ENCODE measurements at regions not wholly inside any gene's neighbourhood (a gene's known extent, or its start where the extent isn't known, plus 50 kb on each side); places are given as distances from the start of the nearest gene placed in this dataset.

DNA sequence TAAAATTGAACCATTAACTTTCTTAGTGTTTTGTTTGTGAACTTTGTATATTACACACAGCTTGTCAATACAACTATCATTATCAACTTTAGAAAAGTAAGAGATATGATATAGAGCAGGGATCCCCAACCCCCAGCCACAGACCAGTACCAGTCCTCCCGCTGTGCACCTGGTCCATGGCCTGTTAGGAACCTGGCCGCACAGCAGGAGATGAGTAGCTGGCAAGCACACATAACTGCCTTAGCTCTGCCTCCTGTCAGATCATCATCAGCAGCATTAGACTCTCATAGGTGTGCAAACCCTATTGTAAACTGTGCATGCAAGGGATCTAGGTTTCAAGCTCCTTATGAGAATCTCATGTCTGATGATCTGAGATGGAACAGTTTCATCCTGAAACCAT, 491.0 kb upstream of the NXPH2 start:
- Histone ChIP-seq H3K27ac (ENCODE audit: low read depth in 1 of 3, low read length in 2 of 3) (no peak overlapping the region), H3K36me3 (ENCODE audit: control insufficient read depth in 3 of 3, insufficient read depth in 2 of 3, low read depth in 1 of 3, low read length in 3 of 3) (no peaks in the 10 kb centered on the region), H3K4me3 (ENCODE audit: low read depth in 1 of 3, low read length in 3 of 3) (no peak overlapping the region), H3K4me1 (ENCODE audit: control insufficient read depth in 3 of 3, insufficient read depth in 2 of 3, low read depth in 1 of 3, low read length in 2 of 3) (no peaks in the 10 kb centered on the region), H3K27me3 (ENCODE audit: control insufficient read depth in 3 of 3, insufficient read depth in 3 of 3, low read length in 3 of 3) (no peaks in the 10 kb centered on the region), H3K9me3 (ENCODE audit: control insufficient read depth in 2 of 2, insufficient read depth in 1 of 2, low read depth in 1 of 2, low read length in 1 of 2) (no peaks in the 10 kb centered on the region)
- DNase-seq (no peak), FAIRE-seq (no peak)
- 86 to 92% (median 88%) methylated on average over 2 of the region's 2 CpGs for WGBS, 3 donors

DNA sequence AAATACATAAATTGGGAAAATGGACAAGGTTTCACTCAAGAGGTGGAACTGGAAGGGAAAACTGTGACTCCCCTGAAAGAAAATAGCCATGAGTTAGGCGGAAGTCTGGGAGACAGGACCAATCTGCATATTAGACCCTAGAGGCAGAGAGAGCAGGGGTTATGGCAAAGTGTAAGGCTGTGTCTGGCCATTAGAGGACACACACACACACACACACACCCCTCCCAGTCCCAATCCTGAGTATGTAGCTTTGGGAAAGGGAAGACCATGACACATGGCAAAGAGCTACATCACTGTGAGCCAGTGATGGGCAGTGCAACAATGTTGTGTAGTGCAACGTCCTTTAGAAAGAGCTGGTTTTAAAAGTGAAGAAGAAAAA, 479.9 kb upstream of the NXPH2 start:
- H3K4me3 ChIP-seq (ENCODE audit: low read depth in 1 of 3, low read length in 3 of 3), result no peak overlapping the region
- DNase-seq (no peak), FAIRE-seq (no peak)
- H3K9me3 ChIP-seq (ENCODE audit: control insufficient read depth in 2 of 2, insufficient read depth in 1 of 2, low read depth in 1 of 2, low read length in 1 of 2), result no peaks in the 10 kb centered on the region
- 59 to 76% (median 71%) methylated on average over 2 of the region's 2 CpGs for WGBS, 3 donors
- H3K27ac ChIP-seq (ENCODE audit: low read depth in 1 of 3, low read length in 2 of 3), result no peak overlapping the region
- no peaks in the 10 kb centered on the region for H3K36me3 ChIP-seq (ENCODE audit: control insufficient read depth in 3 of 3, insufficient read depth in 2 of 3, low read depth in 1 of 3, low read length in 3 of 3)
- H3K4me1 ChIP-seq (ENCODE audit: control insufficient read depth in 3 of 3, insufficient read depth in 2 of 3, low read depth in 1 of 3, low read length in 2 of 3), result no peaks in the 10 kb centered on the region
- no peaks in the 10 kb centered on the region for H3K27me3 ChIP-seq (ENCODE audit: control insufficient read depth in 3 of 3, insufficient read depth in 3 of 3, low read length in 3 of 3)

DNA sequence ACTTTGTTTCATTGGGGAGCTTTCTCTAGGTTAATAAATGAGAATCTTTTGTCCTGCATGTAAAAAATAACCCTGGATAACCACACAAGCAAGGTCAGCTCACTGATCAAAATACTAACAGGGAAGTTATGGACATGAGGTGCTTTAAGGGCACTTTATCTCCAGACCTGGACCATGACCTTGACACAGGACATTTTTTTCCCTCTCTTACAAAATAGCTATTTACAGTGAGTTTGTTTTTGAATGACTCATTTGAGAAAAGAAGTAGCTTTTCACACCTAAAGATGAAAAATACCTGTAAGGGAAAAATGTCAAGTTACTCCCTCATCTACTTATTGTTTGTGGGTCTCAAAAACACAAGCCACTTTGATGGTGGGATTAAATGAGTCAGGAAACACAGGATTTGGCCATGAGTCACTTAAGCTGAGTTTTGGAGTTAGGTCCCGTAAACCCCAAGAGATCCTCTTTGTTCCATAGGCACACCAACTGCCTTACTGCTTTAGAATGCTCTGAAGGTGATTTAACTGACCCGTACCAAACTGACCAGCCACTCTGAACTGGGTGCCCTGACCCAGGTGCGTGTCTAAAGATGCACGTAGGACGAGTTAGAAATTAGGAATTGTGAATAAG, 479.3 kb upstream of the NXPH2 start:
- Histone ChIP-seq H3K4me3 (ENCODE audit: low read depth in 1 of 3, low read length in 3 of 3) (no peak overlapping the region), H3K36me3 (ENCODE audit: control insufficient read depth in 3 of 3, insufficient read depth in 2 of 3, low read depth in 1 of 3, low read length in 3 of 3) (no peaks in the 10 kb centered on the region), H3K27me3 (ENCODE audit: control insufficient read depth in 3 of 3, insufficient read depth in 3 of 3, low read length in 3 of 3) (no peaks in the 10 kb centered on the region), H3K27ac (ENCODE audit: low read depth in 1 of 3, low read length in 2 of 3) (no peak overlapping the region), H3K9me3 (ENCODE audit: control insufficient read depth in 2 of 2, insufficient read depth in 1 of 2, low read depth in 1 of 2, low read length in 1 of 2) (no peaks in the 10 kb centered on the region), H3K4me1 (ENCODE audit: control insufficient read depth in 3 of 3, insufficient read depth in 2 of 3, low read depth in 1 of 3, low read length in 2 of 3) (no peaks in the 10 kb centered on the region)
- no peak for FAIRE-seq
- 79 to 87% (median 81%) methylated on average over 5 of the region's 5 CpGs for WGBS, 3 donors
- no peak for DNase-seq

DNA sequence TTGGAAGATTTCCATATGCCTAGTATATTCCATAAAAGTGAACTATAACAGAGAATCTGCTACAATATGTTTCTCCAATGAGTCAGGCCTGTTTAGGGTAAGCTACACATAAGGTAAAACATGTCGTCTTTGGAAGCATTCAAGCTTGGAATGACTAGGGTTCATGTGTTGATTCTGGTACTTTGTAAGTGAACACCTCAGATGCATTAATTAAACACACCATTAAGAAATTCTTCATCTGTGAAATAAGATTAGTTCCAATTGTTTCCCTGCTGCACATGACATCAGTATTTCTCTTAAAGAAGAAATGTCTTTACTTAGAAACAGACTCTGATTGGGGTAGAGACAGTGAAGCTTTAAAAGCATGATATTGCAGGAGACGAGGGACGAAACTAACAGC, 461.1 kb upstream of the NXPH2 start:
- Histone ChIP-seq H3K4me3 (ENCODE audit: low read depth in 1 of 3, low read length in 3 of 3) (no peak overlapping the region), H3K36me3 (ENCODE audit: control insufficient read depth in 3 of 3, insufficient read depth in 2 of 3, low read depth in 1 of 3, low read length in 3 of 3) (no peaks in the 10 kb centered on the region), H3K9me3 (ENCODE audit: control insufficient read depth in 2 of 2, insufficient read depth in 1 of 2, low read depth in 1 of 2, low read length in 1 of 2) (peaks cover 0 to 1% of the 10 kb centered on the region in 2 donors), H3K4me1 (ENCODE audit: control insufficient read depth in 3 of 3, insufficient read depth in 2 of 3, low read depth in 1 of 3, low read length in 2 of 3) (no peaks in the 10 kb centered on the region), H3K27ac (ENCODE audit: low read depth in 1 of 3, low read length in 2 of 3) (no peak overlapping the region), H3K27me3 (ENCODE audit: control insufficient read depth in 3 of 3, insufficient read depth in 3 of 3, low read length in 3 of 3) (no peaks in the 10 kb centered on the region)
- no peak for DNase-seq
- no peak for FAIRE-seq
- 80 to 89% (median 85%) methylated on average over 3 of the region's 3 CpGs for WGBS, 3 donors

DNA sequence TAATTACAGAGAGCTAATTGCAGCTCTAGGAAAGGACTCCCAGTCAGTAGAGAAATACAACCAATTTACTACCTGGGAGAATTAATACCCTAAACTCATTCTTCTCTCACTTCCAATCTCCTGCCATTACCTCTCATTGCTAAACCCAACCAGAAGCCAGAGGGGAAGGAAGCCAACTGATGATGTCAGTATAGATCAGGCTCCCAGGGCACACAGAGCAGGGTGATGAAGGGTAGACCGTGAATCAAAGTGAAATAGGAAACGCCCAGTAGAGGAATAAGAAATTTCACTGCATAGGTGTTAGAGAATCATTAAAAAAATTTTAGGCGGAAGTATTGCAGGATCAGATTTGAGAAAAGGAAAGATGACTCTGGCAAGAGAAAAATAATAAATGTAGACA, 456.8 kb upstream of the NXPH2 start:
- no peaks in the 10 kb centered on the region for H3K27me3 ChIP-seq (ENCODE audit: control insufficient read depth in 3 of 3, insufficient read depth in 3 of 3, low read length in 3 of 3)
- WGBS, 3 donors, result 77 to 82% (median 77%) methylated on average over 3 of the region's 3 CpGs
- H3K4me1 ChIP-seq (ENCODE audit: control insufficient read depth in 3 of 3, insufficient read depth in 2 of 3, low read depth in 1 of 3, low read length in 2 of 3), result no peaks in the 10 kb centered on the region
- DNase-seq (no peak), FAIRE-seq (no peak)
- peaks cover 0 to 1% of the 10 kb centered on the region in 2 donors for H3K9me3 ChIP-seq (ENCODE audit: control insufficient read depth in 2 of 2, insufficient read depth in 1 of 2, low read depth in 1 of 2, low read length in 1 of 2)
- no peaks in the 10 kb centered on the region for H3K36me3 ChIP-seq (ENCODE audit: control insufficient read depth in 3 of 3, insufficient read depth in 2 of 3, low read depth in 1 of 3, low read length in 3 of 3)
- no peak overlapping the region for H3K27ac ChIP-seq (ENCODE audit: low read depth in 1 of 3, low read length in 2 of 3)
- no peak overlapping the region for H3K4me3 ChIP-seq (ENCODE audit: low read depth in 1 of 3, low read length in 3 of 3)

DNA sequence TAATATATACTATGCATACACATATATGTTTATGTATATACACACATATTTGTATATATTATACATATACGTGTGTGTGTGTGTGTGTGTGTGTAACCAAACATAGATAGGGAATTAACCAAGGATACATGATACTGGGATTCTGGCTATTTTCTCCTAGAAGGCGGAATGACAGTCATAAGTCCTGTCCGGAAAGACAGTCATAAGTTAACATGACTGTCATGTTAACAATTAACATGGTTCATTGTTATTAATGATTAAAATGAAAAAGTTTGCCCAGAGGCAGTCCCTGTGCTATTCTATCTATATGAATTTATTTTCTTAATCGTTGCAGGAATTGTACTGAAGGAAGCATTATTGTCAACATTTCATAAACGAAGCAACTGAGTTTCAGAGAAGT, 450.7 kb upstream of the NXPH2 start:
- Histone ChIP-seq H3K27ac (ENCODE audit: low read depth in 1 of 3, low read length in 2 of 3) (no peak overlapping the region), H3K9me3 (ENCODE audit: control insufficient read depth in 2 of 2, insufficient read depth in 1 of 2, low read depth in 1 of 2, low read length in 1 of 2) (no peaks in the 10 kb centered on the region), H3K4me3 (ENCODE audit: low read depth in 1 of 3, low read length in 3 of 3) (no peak overlapping the region), H3K27me3 (ENCODE audit: control insufficient read depth in 3 of 3, insufficient read depth in 3 of 3, low read length in 3 of 3) (no peaks in the 10 kb centered on the region), H3K36me3 (ENCODE audit: control insufficient read depth in 3 of 3, insufficient read depth in 2 of 3, low read depth in 1 of 3, low read length in 3 of 3) (no peaks in the 10 kb centered on the region), H3K4me1 (ENCODE audit: control insufficient read depth in 3 of 3, insufficient read depth in 2 of 3, low read depth in 1 of 3, low read length in 2 of 3) (no peaks in the 10 kb centered on the region)
- FAIRE-seq, result no peak
- 60 to 69% (median 64%) methylated on average over 5 of the region's 5 CpGs for WGBS, 3 donors
- DNase-seq, result no peak

DNA sequence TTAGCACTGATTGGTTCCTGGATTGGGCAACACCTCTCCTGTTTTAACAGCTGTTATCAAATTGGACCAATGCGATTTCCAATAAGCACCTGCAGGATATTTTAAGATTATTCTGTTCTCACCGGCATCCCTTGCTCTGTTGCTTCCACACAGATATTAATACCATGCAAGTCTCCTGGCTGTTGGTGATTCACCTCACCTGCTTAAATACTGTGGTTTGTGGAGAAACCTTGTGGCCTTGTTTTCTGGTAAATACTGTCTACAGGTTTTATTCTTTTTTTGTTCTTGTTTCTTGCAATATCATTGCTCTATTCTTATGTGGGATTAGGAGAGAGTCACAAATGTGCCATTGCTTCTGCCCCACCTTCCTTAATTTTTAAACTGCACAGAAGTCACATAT, 448.1 kb upstream of the NXPH2 start:
- DNase-seq (no peak), FAIRE-seq (no peak)
- no peak overlapping the region for H3K27ac ChIP-seq (ENCODE audit: low read depth in 1 of 3, low read length in 2 of 3)
- no peaks in the 10 kb centered on the region for H3K4me1 ChIP-seq (ENCODE audit: control insufficient read depth in 3 of 3, insufficient read depth in 2 of 3, low read depth in 1 of 3, low read length in 2 of 3)
- no peaks in the 10 kb centered on the region for H3K27me3 ChIP-seq (ENCODE audit: control insufficient read depth in 3 of 3, insufficient read depth in 3 of 3, low read length in 3 of 3)
- no peak overlapping the region for H3K4me3 ChIP-seq (ENCODE audit: low read depth in 1 of 3, low read length in 3 of 3)
- no peaks in the 10 kb centered on the region for H3K9me3 ChIP-seq (ENCODE audit: control insufficient read depth in 2 of 2, insufficient read depth in 1 of 2, low read depth in 1 of 2, low read length in 1 of 2)
- 82 to 94% (median 92%) methylated on average over 2 of the region's 2 CpGs for whole genome bisulfite sequencing, 3 donors
- no peaks in the 10 kb centered on the region for H3K36me3 ChIP-seq (ENCODE audit: control insufficient read depth in 3 of 3, insufficient read depth in 2 of 3, low read depth in 1 of 3, low read length in 3 of 3)

DNA sequence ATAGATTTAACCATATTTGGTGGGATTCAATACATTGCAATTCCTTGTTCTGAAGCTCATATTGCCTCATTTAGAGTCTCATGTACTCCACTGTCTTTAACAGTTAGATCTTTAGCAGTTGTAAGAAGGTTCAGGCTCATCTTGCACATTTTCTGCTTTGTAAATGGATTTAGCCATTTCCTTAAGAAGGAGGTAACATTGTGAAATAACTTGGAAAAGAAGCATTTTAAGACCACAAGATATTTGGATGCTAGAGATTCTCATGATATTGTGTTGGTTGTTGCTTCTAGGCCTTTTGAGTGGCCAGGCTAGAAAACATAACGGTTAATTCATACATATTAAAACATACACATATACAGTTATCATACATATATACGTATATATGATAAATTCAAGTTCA, 445.8 kb upstream of the NXPH2 start:
- Histone ChIP-seq H3K36me3 (ENCODE audit: control insufficient read depth in 3 of 3, insufficient read depth in 2 of 3, low read depth in 1 of 3, low read length in 3 of 3) (no peaks in the 10 kb centered on the region), H3K27ac (ENCODE audit: low read depth in 1 of 3, low read length in 2 of 3) (no peak overlapping the region), H3K27me3 (ENCODE audit: control insufficient read depth in 3 of 3, insufficient read depth in 3 of 3, low read length in 3 of 3) (no peaks in the 10 kb centered on the region), H3K9me3 (ENCODE audit: control insufficient read depth in 2 of 2, insufficient read depth in 1 of 2, low read depth in 1 of 2, low read length in 1 of 2) (no peaks in the 10 kb centered on the region), H3K4me1 (ENCODE audit: control insufficient read depth in 3 of 3, insufficient read depth in 2 of 3, low read depth in 1 of 3, low read length in 2 of 3) (no peaks in the 10 kb centered on the region), H3K4me3 (ENCODE audit: low read depth in 1 of 3, low read length in 3 of 3) (no peak overlapping the region)
- no peak for FAIRE-seq
- no peak for DNase-seq
- WGBS, 3 donors, result 81 to 90% (median 87%) methylated on average over 2 of the region's 2 CpGs

DNA sequence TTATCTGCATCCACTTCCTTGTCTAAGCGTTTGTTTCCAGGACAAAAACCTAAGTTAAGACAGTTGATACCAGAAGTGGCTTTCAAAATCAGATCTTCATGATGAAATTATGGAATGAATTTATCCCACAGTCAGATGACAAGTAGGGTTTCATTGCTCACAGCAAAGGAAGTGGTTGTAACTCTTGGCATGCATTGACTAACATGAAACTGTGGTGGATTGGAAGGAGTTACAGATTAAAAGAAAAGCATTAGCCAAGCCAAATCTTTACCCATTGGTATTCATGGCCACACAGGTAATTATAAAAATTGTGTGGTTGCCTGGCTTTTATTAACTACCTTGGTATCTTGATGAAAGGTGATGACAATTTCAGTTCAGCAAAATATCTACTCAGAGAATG, 438.0 kb upstream of the NXPH2 start:
- 85 to 90% (median 89%) methylated on average over 1 of the region's 1 CpG for WGBS, 3 donors
- H3K36me3 ChIP-seq (ENCODE audit: control insufficient read depth in 3 of 3, insufficient read depth in 2 of 3, low read depth in 1 of 3, low read length in 3 of 3), result no peaks in the 10 kb centered on the region
- H3K9me3 ChIP-seq (ENCODE audit: control insufficient read depth in 2 of 2, insufficient read depth in 1 of 2, low read depth in 1 of 2, low read length in 1 of 2), result no peaks in the 10 kb centered on the region
- H3K27me3 ChIP-seq (ENCODE audit: control insufficient read depth in 3 of 3, insufficient read depth in 3 of 3, low read length in 3 of 3), result no peaks in the 10 kb centered on the region
- H3K27ac ChIP-seq (ENCODE audit: low read depth in 1 of 3, low read length in 2 of 3), result no peak overlapping the region
- H3K4me1 ChIP-seq (ENCODE audit: control insufficient read depth in 3 of 3, insufficient read depth in 2 of 3, low read depth in 1 of 3, low read length in 2 of 3), result no peaks in the 10 kb centered on the region
- FAIRE-seq (no peak), DNase-seq (no peak)
- no peak overlapping the region for H3K4me3 ChIP-seq (ENCODE audit: low read depth in 1 of 3, low read length in 3 of 3)

Data from small intestine (tissue), 7 donors.